ENCODE measurements at regions not wholly inside any gene's neighbourhood (a gene's known extent, or its start where the extent isn't known, plus 50 kb on each side); places are given as distances from the start of the nearest gene placed in this dataset.
"Not testable (repeated sequence)": the region's sequence is repeated elsewhere in the genome, so short reads cannot be mapped to it uniquely, and the experiment has no call there.

- TF ChIP-seq CTCF, POLR2A (IDR thresholded peaks at IDR 0.05): not testable (repeated sequence)
Observed at GRCh38 chr20:53719171-53719803, 125.6 kb upstream of the ZNF217 start.

Measured in adrenal gland (tissue), 5 donors.